C4-2B (cell line): ENCODE measurements at regions not wholly inside any gene's neighbourhood (a gene's known extent, or its start where the extent isn't known, plus 50 kb on each side); places are given as distances from the start of the nearest gene placed in this dataset.

Experiments
- ZFX ChIP-seq: fragments of 450-650 bp; IDR thresholded peaks from 2 replicates; pipeline ENCODE4 v1.6.1; 2017
- TF ChIP-seq, protein P1 (sequence below): fragments of 450-650 bp; conservative IDR thresholded peaks from 2 replicates; pipeline ENCODE4 v1.5.1; 2017; ENCODE audit warnings: mild to moderate bottlenecking

DNA sequence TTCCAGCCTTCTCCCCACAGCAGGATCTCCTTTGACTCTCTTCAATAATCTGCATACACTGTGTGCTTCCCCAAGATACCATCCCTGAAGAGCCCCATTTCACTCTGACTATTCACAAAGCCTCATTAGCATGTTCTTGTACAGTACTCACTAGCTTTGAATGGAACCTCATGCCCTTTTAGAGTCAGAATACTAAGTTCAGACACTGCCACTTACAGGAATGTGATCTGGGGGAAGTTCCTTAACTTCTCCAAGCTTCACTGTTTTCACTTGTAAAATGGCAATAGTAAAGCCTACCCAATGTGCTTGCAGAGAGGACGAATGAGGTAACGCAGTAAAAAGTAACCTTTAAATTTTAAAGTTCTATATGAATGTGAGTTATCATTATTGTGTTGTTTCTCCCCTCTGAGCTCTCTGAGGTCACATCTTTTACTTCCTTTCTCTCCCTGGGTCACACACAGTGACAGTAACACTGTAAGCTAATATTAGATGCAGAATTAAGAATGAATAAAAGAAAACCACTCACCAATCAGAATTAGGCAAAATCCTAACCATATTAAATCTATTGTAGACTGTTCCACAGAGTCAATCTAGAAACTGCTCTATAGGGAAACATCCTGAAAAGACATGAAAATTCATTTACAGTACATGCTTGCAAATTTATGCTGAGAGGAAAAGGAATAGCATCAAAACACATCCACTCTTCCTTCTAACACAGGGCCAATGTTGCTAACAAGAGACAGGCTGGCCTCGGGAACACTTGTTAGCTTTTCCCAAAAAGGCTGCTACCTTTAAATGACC lies 64.2 kb upstream of the IL6 start:
- TF ChIP-seq, protein P1, sequence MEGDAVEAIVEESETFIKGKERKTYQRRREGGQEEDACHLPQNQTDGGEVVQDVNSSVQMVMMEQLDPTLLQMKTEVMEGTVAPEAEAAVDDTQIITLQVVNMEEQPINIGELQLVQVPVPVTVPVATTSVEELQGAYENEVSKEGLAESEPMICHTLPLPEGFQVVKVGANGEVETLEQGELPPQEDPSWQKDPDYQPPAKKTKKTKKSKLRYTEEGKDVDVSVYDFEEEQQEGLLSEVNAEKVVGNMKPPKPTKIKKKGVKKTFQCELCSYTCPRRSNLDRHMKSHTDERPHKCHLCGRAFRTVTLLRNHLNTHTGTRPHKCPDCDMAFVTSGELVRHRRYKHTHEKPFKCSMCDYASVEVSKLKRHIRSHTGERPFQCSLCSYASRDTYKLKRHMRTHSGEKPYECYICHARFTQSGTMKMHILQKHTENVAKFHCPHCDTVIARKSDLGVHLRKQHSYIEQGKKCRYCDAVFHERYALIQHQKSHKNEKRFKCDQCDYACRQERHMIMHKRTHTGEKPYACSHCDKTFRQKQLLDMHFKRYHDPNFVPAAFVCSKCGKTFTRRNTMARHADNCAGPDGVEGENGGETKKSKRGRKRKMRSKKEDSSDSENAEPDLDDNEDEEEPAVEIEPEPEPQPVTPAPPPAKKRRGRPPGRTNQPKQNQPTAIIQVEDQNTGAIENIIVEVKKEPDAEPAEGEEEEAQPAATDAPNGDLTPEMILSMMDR, result no peak
- TF ChIP-seq ZFX, result no peak
